ENCODE measurements at regions not wholly inside any gene's neighbourhood (a gene's known extent, or its start where the extent isn't known, plus 50 kb on each side); places are given as distances from the start of the nearest gene placed in this dataset.

- H3K36me3 ChIP-seq (ENCODE audit: control insufficient read depth, insufficient read depth, low read length) = no peaks in the 10 kb centered on the region
- no peak overlapping the region for H3K9ac ChIP-seq (ENCODE audit: low read length)
- peak overlapping the region; percentile 2 for H3K27ac ChIP-seq (ENCODE audit: low read depth, low read length)
- H3K4me1 ChIP-seq (ENCODE audit: control insufficient read depth, insufficient read depth, low read length) = peaks cover 6% of the 10 kb centered on the region
- no peak overlapping the region for H3K4me3 ChIP-seq (ENCODE audit: low read length)
- no peaks in the 10 kb centered on the region for H3K27me3 ChIP-seq (ENCODE audit: control insufficient read depth, insufficient read depth, low read length)
Measured at GRCh38 chr6:113586413-113587077, 270.6 kb upstream of the MARCKS start.

DNA sequence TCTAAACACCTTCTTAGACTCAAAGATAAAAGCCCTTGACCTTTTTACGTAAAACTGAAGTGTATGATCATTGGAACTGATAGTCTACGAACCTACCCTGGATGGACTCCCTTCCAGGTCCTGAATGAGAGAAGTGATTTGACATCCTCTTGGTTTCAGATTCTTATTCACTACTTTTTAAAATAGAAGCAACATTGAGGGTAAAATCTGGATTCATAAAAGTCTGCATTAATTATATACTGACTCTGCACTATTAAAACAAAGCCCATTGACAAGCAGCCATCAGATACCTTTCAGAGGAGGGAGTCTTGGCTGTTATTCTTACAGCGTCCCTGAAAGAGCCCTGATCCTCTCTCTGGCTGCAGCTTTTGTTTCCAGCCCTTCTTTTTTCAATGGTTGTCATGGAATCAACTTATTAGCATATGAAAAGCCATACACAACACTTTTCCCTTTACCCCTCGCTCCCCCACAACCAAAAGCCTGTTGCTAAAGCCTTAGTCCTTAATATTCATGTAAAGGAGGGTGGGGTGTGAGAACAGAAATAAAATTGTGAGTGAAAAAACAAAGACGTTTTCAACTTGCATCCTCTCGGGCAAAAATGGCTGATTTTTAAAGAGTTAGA lies 270.0 kb upstream of the MARCKS start:
- Histone ChIP-seq H3K27me3 (ENCODE audit: control insufficient read depth, insufficient read depth, low read length) (no peaks in the 10 kb centered on the region), H3K36me3 (ENCODE audit: control insufficient read depth, insufficient read depth, low read length) (no peaks in the 10 kb centered on the region), H3K4me3 (ENCODE audit: low read length) (no peak overlapping the region), H3K9ac (ENCODE audit: low read length) (no peak overlapping the region), H3K27ac (ENCODE audit: low read depth, low read length) (peak overlapping the region; percentile 2), H3K4me1 (ENCODE audit: control insufficient read depth, insufficient read depth, low read length) (peaks cover 6% of the 10 kb centered on the region)

GRCh38 chr6:113588646-113589045 lies 268.5 kb upstream of the MARCKS start:
- H3K4me1 ChIP-seq (ENCODE audit: control insufficient read depth, insufficient read depth, low read length) = peaks cover 6% of the 10 kb centered on the region
- no peak overlapping the region for H3K4me3 ChIP-seq (ENCODE audit: low read length)
- H3K9ac ChIP-seq (ENCODE audit: low read length) = no peak overlapping the region
- no peaks in the 10 kb centered on the region for H3K36me3 ChIP-seq (ENCODE audit: control insufficient read depth, insufficient read depth, low read length)
- H3K27me3 ChIP-seq (ENCODE audit: control insufficient read depth, insufficient read depth, low read length) = no peaks in the 10 kb centered on the region
- no peak overlapping the region for H3K27ac ChIP-seq (ENCODE audit: low read depth, low read length)

DNA sequence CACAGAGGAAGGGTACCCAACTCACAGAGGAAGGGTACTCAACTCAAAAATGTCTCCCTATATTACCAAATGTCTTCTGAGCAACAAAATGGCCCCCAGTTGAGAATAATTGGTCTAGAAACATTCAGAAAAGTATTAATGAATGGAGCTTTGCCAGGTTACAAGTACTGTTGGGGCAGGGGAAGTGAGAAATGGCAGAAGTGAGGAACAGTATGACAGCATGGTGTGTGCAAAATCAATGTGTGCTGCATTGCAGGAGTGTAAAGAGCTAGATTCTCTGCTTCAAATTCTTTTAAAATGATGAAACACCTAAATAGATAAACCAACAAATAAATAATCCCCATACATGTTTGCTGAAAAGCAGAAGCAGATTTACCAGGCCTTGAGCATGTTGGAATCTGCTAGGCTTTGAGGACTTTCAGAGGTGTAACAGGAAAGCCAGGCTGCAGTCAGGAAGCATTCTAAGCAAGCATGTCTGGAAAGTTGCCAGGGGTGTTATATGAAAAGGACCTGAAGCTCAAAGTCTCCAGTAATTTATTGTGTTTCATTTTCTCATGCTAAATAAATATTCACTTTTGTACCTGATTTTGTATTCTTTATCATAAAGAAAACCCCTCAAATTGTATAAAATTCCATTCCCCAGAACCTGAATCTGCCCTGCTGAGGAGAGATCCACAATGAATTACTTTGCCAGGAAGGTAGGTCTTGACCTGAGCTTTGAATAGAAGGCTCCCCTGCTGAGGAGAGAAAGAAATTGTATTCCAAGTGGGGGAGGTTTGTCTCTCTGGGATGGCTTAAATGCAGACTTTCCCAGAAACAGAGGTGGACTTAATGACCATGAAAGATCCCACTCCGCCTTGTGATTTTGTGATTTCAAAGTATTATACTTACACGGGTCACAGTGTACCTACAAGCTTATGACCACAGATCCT lies 265.0 kb upstream of the MARCKS start:
- peaks cover 12% of the 10 kb centered on the region for H3K4me1 ChIP-seq (ENCODE audit: control insufficient read depth, insufficient read depth, low read length)
- H3K36me3 ChIP-seq (ENCODE audit: control insufficient read depth, insufficient read depth, low read length) = no peaks in the 10 kb centered on the region
- no peak overlapping the region for H3K4me3 ChIP-seq (ENCODE audit: low read length)
- H3K27ac ChIP-seq (ENCODE audit: low read depth, low read length) = no peak overlapping the region
- H3K27me3 ChIP-seq (ENCODE audit: control insufficient read depth, insufficient read depth, low read length) = no peaks in the 10 kb centered on the region
- H3K9ac ChIP-seq (ENCODE audit: low read length) = no peak overlapping the region

- H3K4me1 ChIP-seq (ENCODE audit: control insufficient read depth, insufficient read depth, low read length) = peaks cover 16% of the 10 kb centered on the region
- H3K27ac ChIP-seq (ENCODE audit: low read depth, low read length) = no peak overlapping the region
- no peaks in the 10 kb centered on the region for H3K36me3 ChIP-seq (ENCODE audit: control insufficient read depth, insufficient read depth, low read length)
- H3K9ac ChIP-seq (ENCODE audit: low read length) = no peak overlapping the region
- no peaks in the 10 kb centered on the region for H3K27me3 ChIP-seq (ENCODE audit: control insufficient read depth, insufficient read depth, low read length)
- H3K4me3 ChIP-seq (ENCODE audit: low read length) = no peak overlapping the region
Measured at GRCh38 chr6:113594726-113595125, 262.4 kb upstream of the MARCKS start.

DNA sequence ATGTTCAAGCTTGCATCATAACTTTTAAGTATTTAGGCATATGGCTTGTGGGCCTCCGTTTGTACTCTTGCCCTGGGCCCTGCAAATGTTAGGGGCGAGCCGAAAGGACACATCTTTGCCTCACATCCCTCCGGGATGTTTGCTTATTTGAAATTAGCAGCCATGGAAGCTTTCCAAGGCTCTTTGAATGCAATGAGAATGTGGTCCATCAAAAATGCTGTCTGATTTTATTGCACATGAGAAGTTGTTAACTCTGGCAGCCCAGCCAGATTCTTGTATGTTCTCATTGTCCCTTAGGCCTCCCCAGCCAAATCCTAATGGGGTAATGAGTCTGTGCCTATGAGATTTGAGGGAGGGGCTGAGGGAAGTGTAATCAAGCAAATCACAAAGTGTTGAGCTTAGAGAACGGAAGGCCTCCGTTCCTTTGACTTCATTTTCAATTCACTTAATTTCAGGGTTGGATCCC lies 261.2 kb upstream of the MARCKS start:
- no peak overlapping the region for H3K4me3 ChIP-seq (ENCODE audit: low read length)
- no peaks in the 10 kb centered on the region for H3K27me3 ChIP-seq (ENCODE audit: control insufficient read depth, insufficient read depth, low read length)
- H3K36me3 ChIP-seq (ENCODE audit: control insufficient read depth, insufficient read depth, low read length) = no peaks in the 10 kb centered on the region
- H3K27ac ChIP-seq (ENCODE audit: low read depth, low read length) = peak overlapping the region; percentile 94
- H3K4me1 ChIP-seq (ENCODE audit: control insufficient read depth, insufficient read depth, low read length) = peaks cover 16% of the 10 kb centered on the region
- H3K9ac ChIP-seq (ENCODE audit: low read length) = no peak overlapping the region

DNA sequence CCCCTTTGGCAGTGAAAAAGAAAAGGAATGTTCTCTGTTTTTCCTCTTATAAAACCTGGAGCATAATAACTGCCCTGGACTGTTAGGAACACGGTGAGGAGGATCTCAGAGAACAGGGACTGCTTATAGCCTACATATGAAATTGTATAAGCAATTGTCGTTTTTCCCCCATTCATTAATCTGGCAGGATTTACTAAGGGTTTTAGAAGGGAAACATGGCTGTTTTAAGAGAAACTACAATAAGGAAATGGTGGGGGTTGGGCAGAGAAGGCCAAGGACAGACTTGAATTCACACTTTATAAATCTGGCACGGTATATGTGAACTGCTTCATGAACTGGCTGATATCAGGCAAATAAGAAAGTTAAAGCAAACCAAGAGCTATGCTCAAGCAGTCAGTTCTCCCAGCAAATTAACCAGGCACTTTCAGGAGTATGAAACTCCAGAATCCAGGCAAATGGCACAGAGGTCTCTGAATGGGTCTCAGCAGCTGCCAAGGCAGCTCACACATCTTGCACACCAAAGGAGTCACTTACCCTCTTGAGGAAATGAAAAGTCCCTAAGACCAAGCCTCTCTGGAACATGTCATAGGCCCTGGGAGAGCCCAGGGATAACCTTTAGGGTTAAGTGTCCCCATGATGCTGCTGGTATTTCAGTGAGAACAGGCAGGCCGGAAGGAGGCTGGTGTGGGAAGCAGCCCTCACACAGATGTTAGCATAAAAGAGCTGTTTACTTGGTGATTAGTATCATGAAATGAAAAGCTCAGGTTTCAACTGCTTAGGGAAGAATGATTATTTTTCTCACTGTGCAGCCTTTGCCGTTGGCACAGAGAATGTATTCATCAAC lies 260.5 kb upstream of the MARCKS start:
- Histone ChIP-seq H3K9ac (ENCODE audit: low read length) (no peak overlapping the region), H3K27me3 (ENCODE audit: control insufficient read depth, insufficient read depth, low read length) (no peaks in the 10 kb centered on the region), H3K27ac (ENCODE audit: low read depth, low read length) (peak overlapping the region; percentile 94), H3K36me3 (ENCODE audit: control insufficient read depth, insufficient read depth, low read length) (no peaks in the 10 kb centered on the region), H3K4me3 (ENCODE audit: low read length) (no peak overlapping the region), H3K4me1 (ENCODE audit: control insufficient read depth, insufficient read depth, low read length) (peaks cover 16% of the 10 kb centered on the region)

GRCh38 chr6:113597231-113597583 lies 259.9 kb upstream of the MARCKS start:
- Histone ChIP-seq H3K4me3 (ENCODE audit: low read length) (no peak overlapping the region), H3K27me3 (ENCODE audit: control insufficient read depth, insufficient read depth, low read length) (no peaks in the 10 kb centered on the region), H3K9ac (ENCODE audit: low read length) (no peak overlapping the region), H3K4me1 (ENCODE audit: control insufficient read depth, insufficient read depth, low read length) (peaks cover 16% of the 10 kb centered on the region), H3K36me3 (ENCODE audit: control insufficient read depth, insufficient read depth, low read length) (no peaks in the 10 kb centered on the region), H3K27ac (ENCODE audit: low read depth, low read length) (peak overlapping the region; percentile 94)

DNA sequence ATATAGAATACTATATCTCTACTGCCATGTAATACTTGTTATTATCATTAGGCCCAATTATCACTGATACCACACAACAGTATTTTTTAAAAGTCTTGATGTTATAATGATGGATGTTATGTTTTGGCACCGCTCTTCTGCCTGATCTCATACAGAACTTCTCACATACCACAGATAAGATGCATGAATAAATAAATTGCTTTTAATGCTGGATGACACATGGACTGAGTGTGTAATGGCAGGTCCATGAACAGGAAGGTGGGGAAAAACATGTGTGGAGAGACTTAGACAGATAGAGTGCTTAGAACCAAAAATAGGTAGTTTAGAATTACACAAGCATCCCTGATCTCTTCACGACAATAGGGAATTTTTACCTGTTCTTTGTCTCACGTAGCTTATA lies 258.4 kb upstream of the MARCKS start:
- no peak overlapping the region for H3K9ac ChIP-seq (ENCODE audit: low read length)
- H3K27ac ChIP-seq (ENCODE audit: low read depth, low read length) = no peak overlapping the region
- H3K4me1 ChIP-seq (ENCODE audit: control insufficient read depth, insufficient read depth, low read length) = peaks cover 16% of the 10 kb centered on the region
- no peaks in the 10 kb centered on the region for H3K36me3 ChIP-seq (ENCODE audit: control insufficient read depth, insufficient read depth, low read length)
- no peaks in the 10 kb centered on the region for H3K27me3 ChIP-seq (ENCODE audit: control insufficient read depth, insufficient read depth, low read length)
- no peak overlapping the region for H3K4me3 ChIP-seq (ENCODE audit: low read length)

DNA sequence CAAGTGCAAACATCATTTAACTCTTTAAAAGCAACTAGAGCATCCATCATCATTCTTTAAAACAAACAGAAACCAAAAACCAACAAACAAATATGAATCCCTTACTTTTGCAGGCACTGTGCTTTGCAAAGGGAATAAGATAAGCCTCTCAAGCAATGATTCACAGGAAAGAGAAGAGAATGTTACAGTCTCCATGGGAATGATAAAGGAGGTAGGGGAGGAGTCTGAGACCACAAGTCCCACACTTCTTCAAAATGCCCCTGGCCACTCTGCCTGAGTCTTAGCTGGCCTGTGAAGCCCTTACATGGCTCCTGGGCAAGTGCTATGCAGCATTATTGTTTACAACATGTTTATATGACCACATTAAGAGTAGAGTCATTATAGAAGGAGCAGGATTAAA lies 257.7 kb upstream of the MARCKS start:
- H3K9ac ChIP-seq (ENCODE audit: low read length) = no peak overlapping the region
- H3K36me3 ChIP-seq (ENCODE audit: control insufficient read depth, insufficient read depth, low read length) = no peaks in the 10 kb centered on the region
- H3K27me3 ChIP-seq (ENCODE audit: control insufficient read depth, insufficient read depth, low read length) = no peaks in the 10 kb centered on the region
- peaks cover 16% of the 10 kb centered on the region for H3K4me1 ChIP-seq (ENCODE audit: control insufficient read depth, insufficient read depth, low read length)
- no peak overlapping the region for H3K4me3 ChIP-seq (ENCODE audit: low read length)
- H3K27ac ChIP-seq (ENCODE audit: low read depth, low read length) = no peak overlapping the region

GRCh38 chr6:113600551-113601339 lies 256.4 kb upstream of the MARCKS start:
- no peaks in the 10 kb centered on the region for H3K36me3 ChIP-seq (ENCODE audit: control insufficient read depth, insufficient read depth, low read length)
- no peak overlapping the region for H3K9ac ChIP-seq (ENCODE audit: low read length)
- H3K4me1 ChIP-seq (ENCODE audit: control insufficient read depth, insufficient read depth, low read length) = peaks cover 13% of the 10 kb centered on the region
- no peak overlapping the region for H3K27ac ChIP-seq (ENCODE audit: low read depth, low read length)
- no peaks in the 10 kb centered on the region for H3K27me3 ChIP-seq (ENCODE audit: control insufficient read depth, insufficient read depth, low read length)
- no peak overlapping the region for H3K4me3 ChIP-seq (ENCODE audit: low read length)
